Right cardiac atrium (tissue), 5 donors: ENCODE measurements at regions not wholly inside any gene's neighbourhood (a gene's known extent, or its start where the extent isn't known, plus 50 kb on each side); places are given as distances from the start of the nearest gene placed in this dataset.

Source experiments
- ATAC-seq, 2 donors: fragments of 200-7000 bp; cut with Tn5 transposase; one replicate each; pipeline versions ENCODE4 v1.8.0 to v1.9.1; 2020; ENCODE audit warnings: moderate library complexity in 2 of 2, mild to moderate bottlenecking in 1 of 2
- DNase-seq, 3 donors: peaks; one replicate each; pipeline ENCODE4 v3.0.0-alpha.2; 2020
- H3K27ac ChIP-seq: one replicate; pipeline ENCODE4 v1.5.1; 2013; ENCODE audit warnings: mild to moderate bottlenecking, low read length, control low read depth, moderate library complexity
- H3K27me3 ChIP-seq: one replicate; pipeline ENCODE4 v1.6.1; 2013; ENCODE audit not compliant: control insufficient read depth, insufficient read depth
- H3K4me1 ChIP-seq: one replicate; pipeline ENCODE4 v1.6.1; 2013; ENCODE audit warnings: low read length; ENCODE audit not compliant: control insufficient read depth, insufficient read depth
- H3K4me3 ChIP-seq: one replicate; pipeline ENCODE4 v1.5.1; 2013; ENCODE audit warnings: low read length, control low read depth
- H3K9me3 ChIP-seq: one replicate; pipeline ENCODE4 v1.6.1; 2013; ENCODE audit warnings: low read length; ENCODE audit not compliant: control insufficient read depth
- WGBS: extraction: QIAGEN DNeasy Blood & Tissue Kit; methylation state at CpG from one replicate; pipeline ENCODE4 v1.1.7; 2013; 5-methylcytosine and 5-hydroxymethylcytosine counted together
- intact Hi-C, 4 donors: fragments of 100-400 bp; cut with DNase I; formaldehyde crosslinking; loops; one replicate each; pipeline versions ENCODE4 v1.11.0 to v1.14.0; 2022 to 2023
- donor health status: healthy with polysubstance abuse.
- donor health status: DM: no; HTN: yes; CAD: no.
- donor health status: DM: no; HTN: no; CAD: no.
- donor health status: DM: no; HTN: yes; CAD: no; lungs with severe emphysema.
- donor health status: DM: yes; HTN: yes; CAD: no.

GRCh38 chr3:18249126-18249525, 176.0 kb downstream of the SATB1 start:
- intact Hi-C loops: no loop called here

DNA sequence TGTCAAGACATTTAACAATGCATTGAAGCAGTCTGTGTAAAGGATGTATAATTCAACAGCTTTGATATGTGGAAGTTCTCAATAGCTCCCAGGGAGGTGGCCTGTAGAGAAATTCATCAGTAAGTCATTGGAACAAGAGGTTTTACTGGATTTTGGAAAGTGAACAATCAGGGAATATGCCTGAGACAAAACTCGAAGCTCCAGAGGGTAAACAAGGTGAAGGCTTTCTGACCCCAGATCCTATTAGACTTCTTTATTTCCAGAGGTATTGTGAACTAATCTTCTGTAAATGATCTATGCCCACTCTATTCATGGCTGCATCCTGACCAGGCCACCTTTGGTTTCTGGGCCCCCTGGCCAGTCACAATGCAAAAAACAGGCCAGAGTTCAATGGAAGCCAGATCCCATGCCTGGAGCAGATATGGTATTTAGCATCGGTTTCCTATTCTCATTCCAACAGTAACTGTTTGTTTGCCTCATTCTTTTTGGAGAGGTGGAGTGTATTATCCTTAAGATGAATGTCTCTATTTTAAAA, 177.3 kb downstream of the SATB1 start:
- no peak for ATAC-seq
- Histone ChIP-seq H3K27ac (no peak overlapping the region), H3K4me1 (no peaks in the 10 kb centered on the region), H3K27me3 (no peaks in the 10 kb centered on the region), H3K9me3 (no peaks in the 10 kb centered on the region), H3K4me3 (no peak overlapping the region)
- no peak for DNase-seq
- WGBS: 52% methylated on average over 2 of the region's 2 CpGs
- intact Hi-C loops: no loop called here

More at GRCh38 chr3:18249126-18249525, 176.0 kb downstream of the SATB1 start:
- Histone ChIP-seq H3K9me3 (no peaks in the 10 kb centered on the region), H3K4me3 (no peak overlapping the region), H3K4me1 (no peaks in the 10 kb centered on the region), H3K27ac (no peak overlapping the region), H3K27me3 (no peaks in the 10 kb centered on the region)
- DNase-seq (no peak), ATAC-seq (no peak)
- WGBS: 84% methylated on average over 3 of the region's 3 CpGs

DNA sequence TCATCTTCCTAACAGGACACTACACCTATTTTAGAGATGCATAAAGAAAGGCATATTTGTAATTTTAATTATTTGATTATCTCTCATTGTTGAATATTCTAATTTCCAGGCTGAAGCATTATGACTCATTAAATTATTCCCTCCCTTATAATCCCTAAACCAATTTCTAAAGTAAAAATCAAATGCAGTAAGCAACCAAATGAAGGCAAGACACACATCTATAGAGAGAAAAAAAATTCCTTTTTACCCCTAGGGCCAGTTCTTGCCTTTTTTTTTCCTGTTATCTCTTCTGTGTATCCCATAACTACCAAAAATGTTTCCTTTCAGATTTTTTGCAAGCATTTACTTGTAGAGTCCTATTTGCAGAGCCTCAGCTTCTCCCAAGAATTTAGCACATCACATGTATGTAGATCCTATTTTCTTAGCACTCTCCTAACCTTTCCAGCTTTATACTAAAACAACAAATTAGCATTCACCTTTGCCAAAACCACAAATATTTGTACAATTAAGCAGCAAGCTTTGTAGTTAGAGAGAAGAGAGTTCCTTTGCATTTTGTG, 177.9 kb downstream of the SATB1 start:
- no peaks in the 10 kb centered on the region for H3K9me3 ChIP-seq
- H3K27me3 ChIP-seq: no peaks in the 10 kb centered on the region
- no peak overlapping the region for H3K27ac ChIP-seq
- intact Hi-C loops: no loop called here
- no peak overlapping the region for H3K4me3 ChIP-seq
- DNase-seq (no peak), ATAC-seq (no peak)
- no peaks in the 10 kb centered on the region for H3K4me1 ChIP-seq

- Histone ChIP-seq H3K4me3 (no peak overlapping the region), H3K27me3 (no peaks in the 10 kb centered on the region), H3K4me1 (no peaks in the 10 kb centered on the region), H3K9me3 (no peaks in the 10 kb centered on the region), H3K27ac (no peak overlapping the region)
- intact Hi-C loops: no loop called here
- DNase-seq: no peak
- 68% methylated on average over 7 of the region's 7 CpGs for WGBS
- no peak for ATAC-seq
These were observed 178.6 kb downstream of the SATB1 start for GRCh38 chr3:18246336-18247060.

GRCh38 chr3:18245721-18246120, 179.4 kb downstream of the SATB1 start:
- intact Hi-C loops: no loop called here
- DNase-seq (no peak), ATAC-seq (no peak)
- Histone ChIP-seq H3K9me3 (no peaks in the 10 kb centered on the region), H3K4me3 (no peak overlapping the region), H3K4me1 (no peaks in the 10 kb centered on the region), H3K27ac (no peak overlapping the region), H3K27me3 (no peaks in the 10 kb centered on the region)
- 83% methylated on average over 4 of the region's 4 CpGs for WGBS

GRCh38 chr3:18241837-18242236, 183.3 kb downstream of the SATB1 start:
- intact Hi-C loops: no loop called here
- no peak for ATAC-seq
- Histone ChIP-seq H3K9me3 (no peaks in the 10 kb centered on the region), H3K27me3 (no peaks in the 10 kb centered on the region), H3K4me1 (peaks cover 1% of the 10 kb centered on the region), H3K27ac (no peak overlapping the region), H3K4me3 (no peak overlapping the region)
- no peak for DNase-seq
- 82% methylated on average over 1 of the region's 1 CpG for WGBS

DNA sequence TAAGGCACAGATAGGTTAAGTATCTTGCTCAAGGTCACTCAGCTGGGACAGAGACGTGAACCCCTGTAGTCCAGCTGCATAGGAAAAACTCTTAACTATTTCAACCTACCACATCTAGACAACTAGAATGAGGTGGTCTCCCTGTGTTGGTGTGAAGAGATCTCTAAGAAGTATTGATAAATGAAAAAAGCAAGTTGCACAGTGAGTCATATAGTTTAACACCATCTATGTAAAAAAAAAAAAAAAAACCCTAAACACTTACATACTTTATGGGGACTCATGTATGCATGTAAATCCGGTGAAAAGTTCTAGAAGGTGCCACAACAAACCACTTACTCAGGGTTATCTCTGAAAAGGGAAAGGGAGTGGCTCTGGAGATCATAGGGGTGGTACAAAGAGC, 185.5 kb downstream of the SATB1 start:
- no peak for DNase-seq
- H3K9me3 ChIP-seq: no peaks in the 10 kb centered on the region
- WGBS: 69% methylated on average over 2 of the region's 2 CpGs
- H3K4me1 ChIP-seq: peaks cover 1% of the 10 kb centered on the region
- intact Hi-C loops: no loop called here
- no peak overlapping the region for H3K27ac ChIP-seq
- no peak overlapping the region for H3K4me3 ChIP-seq
- no peak for ATAC-seq
- H3K27me3 ChIP-seq: no peaks in the 10 kb centered on the region

- no peak for DNase-seq
- intact Hi-C loops: no loop called here
- Histone ChIP-seq H3K27ac (no peak overlapping the region), H3K4me3 (no peak overlapping the region), H3K4me1 (peaks cover 1% of the 10 kb centered on the region), H3K27me3 (no peaks in the 10 kb centered on the region), H3K9me3 (no peaks in the 10 kb centered on the region)
- WGBS: 57% methylated on average over 3 of the region's 3 CpGs
- no peak for ATAC-seq
These were observed 186.3 kb downstream of the SATB1 start for GRCh38 chr3:18238746-18239331.

GRCh38 chr3:18238332-18238731, 186.8 kb downstream of the SATB1 start:
- 70% methylated on average over 2 of the region's 2 CpGs for WGBS
- intact Hi-C loops: no loop called here
- Histone ChIP-seq H3K27ac (no peak overlapping the region), H3K4me3 (no peak overlapping the region), H3K27me3 (no peaks in the 10 kb centered on the region), H3K9me3 (no peaks in the 10 kb centered on the region), H3K4me1 (peaks cover 1% of the 10 kb centered on the region)
- no peak for ATAC-seq
- no peak for DNase-seq

DNA sequence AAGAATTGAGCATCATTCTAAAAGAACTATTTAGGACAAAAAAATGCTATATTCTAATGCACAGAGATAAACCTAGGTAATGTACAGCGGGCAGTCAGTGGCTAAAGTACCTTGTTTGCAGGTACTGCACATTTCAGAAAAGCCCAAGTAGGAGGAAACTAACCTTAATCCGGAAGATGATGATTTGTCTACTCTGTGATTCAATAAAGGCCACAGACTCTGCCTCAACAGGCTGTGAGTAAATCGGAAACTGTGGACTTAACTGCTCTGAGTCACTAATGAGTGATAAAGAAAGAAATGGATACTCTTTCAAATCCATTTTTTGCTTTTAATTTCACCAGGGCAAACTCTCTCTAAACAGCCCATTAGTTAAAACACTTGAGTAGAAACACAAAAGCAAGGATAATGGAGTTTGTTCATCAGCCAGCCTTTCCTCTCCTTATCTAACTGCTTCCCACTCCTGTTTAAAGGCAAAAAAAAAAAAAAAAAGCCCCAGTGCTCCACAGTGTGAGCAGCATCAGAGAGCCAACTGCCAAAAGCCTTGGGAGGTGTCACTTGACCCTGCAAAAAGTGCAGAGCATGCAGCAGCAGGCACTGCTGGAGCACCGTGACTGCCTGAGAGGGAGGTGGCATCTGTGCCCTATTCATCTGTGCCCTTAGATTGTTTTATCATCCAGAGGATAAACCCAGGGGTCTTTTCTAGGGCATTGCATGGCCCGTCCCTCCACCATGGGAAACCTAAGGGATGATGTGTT, 187.7 kb downstream of the SATB1 start:
- intact Hi-C loops: no loop called here
- Histone ChIP-seq H3K9me3 (no peaks in the 10 kb centered on the region), H3K4me1 (peaks cover 1% of the 10 kb centered on the region), H3K4me3 (no peak overlapping the region), H3K27ac (no peak overlapping the region), H3K27me3 (no peaks in the 10 kb centered on the region)
- ATAC-seq (peak; percentile 41 to 46), DNase-seq (peak in 2 of 3 donors; percentile 11 to 38)
- WGBS: 56% methylated on average over 5 of the region's 5 CpGs

- ATAC-seq (no peak), DNase-seq (no peak)
- intact Hi-C loops: no loop called here
- H3K9me3 ChIP-seq: no peaks in the 10 kb centered on the region
- no peak overlapping the region for H3K4me3 ChIP-seq
- no peak overlapping the region for H3K27ac ChIP-seq
- WGBS: 95% methylated on average over 2 of the region's 2 CpGs
- H3K4me1 ChIP-seq: peaks cover 1% of the 10 kb centered on the region
- H3K27me3 ChIP-seq: no peaks in the 10 kb centered on the region
These were observed 188.4 kb downstream of the SATB1 start for GRCh38 chr3:18236726-18237125.
